ENCODE measurements at regions not wholly inside any gene's neighbourhood (a gene's known extent, or its start where the extent isn't known, plus 50 kb on each side); places are given as distances from the start of the nearest gene placed in this dataset.

- DNase-seq (ENCODE audit: low spot score), result no peak
- no peaks in the 10 kb centered on the region for H3K9me3 ChIP-seq (ENCODE audit: low read depth)
- no peaks in the 10 kb centered on the region for H3K27me3 ChIP-seq
- no peaks in the 10 kb centered on the region for H3K36me3 ChIP-seq (replicated peaks; ENCODE audit: insufficient read depth, low read depth)
- H3K4me3 ChIP-seq, result no peak overlapping the region
- no peaks in the 10 kb centered on the region for H3K4me1 ChIP-seq (ENCODE audit: insufficient read depth)
- H3K4me2 ChIP-seq, result no peak overlapping the region
- no peak overlapping the region for H2AFZ ChIP-seq
- H3K79me2 ChIP-seq, result no peaks in the 10 kb centered on the region
- TF ChIP-seq EZH2phosphoT487 (IDR thresholded peaks at IDR 0.05; ENCODE audit: low read depth, severe bottlenecking, unreplicated experiment) (no peak), EZH2 (IDR thresholded peaks at IDR 0.05; ENCODE audit: borderline replicate concordance) (no peak), CTCF (IDR thresholded peaks at IDR 0.05; ENCODE audit: poor library complexity) (no peak)
- no peak overlapping the region for H3K27ac ChIP-seq
- no peaks in the 10 kb centered on the region for H4K20me1 ChIP-seq (ENCODE audit: insufficient read depth, poor library complexity, severe bottlenecking)
- no peaks in the 10 kb centered on the region for H3K9me2 ChIP-seq (replicated peaks; ENCODE audit: insufficient read depth)
Observed at GRCh38 chr21:27202301-27202700, 235.4 kb upstream of the ADAMTS5 start.

GRCh38 chr21:27201197-27201596, 234.3 kb upstream of the ADAMTS5 start:
- Histone ChIP-seq H3K9me2 (replicated peaks; ENCODE audit: insufficient read depth) (no peaks in the 10 kb centered on the region), H3K79me2 (no peaks in the 10 kb centered on the region), H2AFZ (no peak overlapping the region), H3K4me3 (no peak overlapping the region), H3K27me3 (no peaks in the 10 kb centered on the region), H3K27ac (no peak overlapping the region), H3K36me3 (replicated peaks; ENCODE audit: insufficient read depth, low read depth) (no peaks in the 10 kb centered on the region), H3K4me1 (ENCODE audit: insufficient read depth) (no peaks in the 10 kb centered on the region), H4K20me1 (ENCODE audit: insufficient read depth, poor library complexity, severe bottlenecking) (no peaks in the 10 kb centered on the region), H3K9me3 (ENCODE audit: low read depth) (no peaks in the 10 kb centered on the region), H3K4me2 (no peak overlapping the region)
- 97% methylated on average over 3 of the region's 3 CpGs for WGBS (ENCODE audit: low lambda C conversion rate, missing lambda C conversion rate)
- no peak for DNase-seq (ENCODE audit: low spot score)
- TF ChIP-seq EZH2phosphoT487 (IDR thresholded peaks at IDR 0.05; ENCODE audit: low read depth, severe bottlenecking, unreplicated experiment) (no peak), EZH2 (IDR thresholded peaks at IDR 0.05; ENCODE audit: borderline replicate concordance) (no peak), CTCF (IDR thresholded peaks at IDR 0.05; ENCODE audit: poor library complexity) (no peak)

GRCh38 chr21:27196651-27197050, 229.8 kb upstream of the ADAMTS5 start:
- H3K4me2 ChIP-seq, result no peak overlapping the region

More at GRCh38 chr21:27196651-27197050, 229.8 kb upstream of the ADAMTS5 start:
- Histone ChIP-seq H3K4me3 (no peak overlapping the region), H3K27ac (no peak overlapping the region), H3K9me2 (replicated peaks; ENCODE audit: insufficient read depth) (no peaks in the 10 kb centered on the region), H4K20me1 (ENCODE audit: insufficient read depth, poor library complexity, severe bottlenecking) (no peaks in the 10 kb centered on the region), H3K36me3 (replicated peaks; ENCODE audit: insufficient read depth, low read depth) (no peaks in the 10 kb centered on the region), H3K79me2 (no peaks in the 10 kb centered on the region), H3K9me3 (ENCODE audit: low read depth) (no peaks in the 10 kb centered on the region), H3K4me1 (ENCODE audit: insufficient read depth) (no peaks in the 10 kb centered on the region), H3K27me3 (no peaks in the 10 kb centered on the region), H2AFZ (no peak overlapping the region)
- WGBS (ENCODE audit: low lambda C conversion rate, missing lambda C conversion rate), result 58% methylated on average over 3 of the region's 3 CpGs
- no peak for DNase-seq (ENCODE audit: low spot score)
- TF ChIP-seq EZH2 (IDR thresholded peaks at IDR 0.05; ENCODE audit: borderline replicate concordance), result no peak
- TF ChIP-seq CTCF (IDR thresholded peaks at IDR 0.05; ENCODE audit: poor library complexity), result no peak
- TF ChIP-seq EZH2phosphoT487 (IDR thresholded peaks at IDR 0.05; ENCODE audit: low read depth, severe bottlenecking, unreplicated experiment), result no peak
